ENCODE measurements at regions not wholly inside any gene's neighbourhood (a gene's known extent, or its start where the extent isn't known, plus 50 kb on each side); places are given as distances from the start of the nearest gene placed in this dataset.

DNA sequence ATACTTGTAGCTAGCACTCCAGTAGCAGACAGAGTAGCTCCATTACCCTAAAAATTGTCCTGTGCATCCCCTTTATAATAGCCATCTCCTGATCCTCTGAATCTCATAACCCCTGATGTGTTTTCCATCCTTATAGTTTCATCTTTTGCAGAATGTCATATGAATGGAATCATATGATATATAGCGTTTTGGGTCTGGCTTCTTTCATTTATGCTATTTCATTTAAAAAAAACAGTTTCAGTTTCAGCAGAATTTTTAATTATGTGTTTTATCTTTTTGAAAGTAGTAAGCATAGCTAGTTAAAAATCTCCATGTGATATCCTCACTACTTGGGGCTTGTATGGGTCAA lies 132.7 kb downstream of the KLF13 start (continued):
- TF ChIP-seq, protein P1, sequence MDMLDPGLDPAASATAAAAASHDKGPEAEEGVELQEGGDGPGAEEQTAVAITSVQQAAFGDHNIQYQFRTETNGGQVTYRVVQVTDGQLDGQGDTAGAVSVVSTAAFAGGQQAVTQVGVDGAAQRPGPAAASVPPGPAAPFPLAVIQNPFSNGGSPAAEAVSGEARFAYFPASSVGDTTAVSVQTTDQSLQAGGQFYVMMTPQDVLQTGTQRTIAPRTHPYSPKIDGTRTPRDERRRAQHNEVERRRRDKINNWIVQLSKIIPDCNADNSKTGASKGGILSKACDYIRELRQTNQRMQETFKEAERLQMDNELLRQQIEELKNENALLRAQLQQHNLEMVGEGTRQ (IDR thresholded peaks at IDR 0.05; ENCODE audit: borderline replicate concordance, low read depth, low read length), result no peak
- TF ChIP-seq WRNIP1 (IDR thresholded peaks at IDR 0.05; ENCODE audit: borderline replicate concordance, low read depth, low read length) (no peak), POLR2AphosphoS5 (IDR thresholded peaks at IDR 0.05; ENCODE audit: low read length) (no peak), CREM (IDR thresholded peaks at IDR 0.05; ENCODE audit: low read depth) (no peak), HDAC6 (IDR thresholded peaks at IDR 0.05; ENCODE audit: unreplicated experiment) (no peak), RBBP5 (conservative IDR thresholded peaks at IDR 0.05) (no peak), ASH2L (IDR thresholded peaks at IDR 0.05; ENCODE audit: borderline replicate concordance, low read depth) (no peak), ZBED1 (IDR thresholded peaks at IDR 0.05; ENCODE audit: borderline replicate concordance) (no peak), HDAC2 (IDR thresholded peaks at IDR 0.05) (no peak), NR2F1 (conservative IDR thresholded peaks at IDR 0.05) (no peak), MYB (IDR thresholded peaks at IDR 0.05; ENCODE audit: borderline replicate concordance, low read depth, low read length) (no peak), HDGF (IDR thresholded peaks at IDR 0.05) (no peak), BCL11A (IDR thresholded peaks at IDR 0.05; ENCODE audit: low read depth, low read length) (no peak), MYC (IDR thresholded peaks at IDR 0.05; ENCODE audit: insufficient read depth, insufficient read length, insufficient replicate concordance, low read length, severe bottlenecking) (no peak), MTA3 (IDR thresholded peaks at IDR 0.05; ENCODE audit: borderline replicate concordance, low read length) (0 out of 2 replicates have a peak, but pooled peaks have one; percentile 58), CREB1 (IDR thresholded peaks at IDR 0.05; ENCODE audit: low read depth) (no peak), NFXL1 (IDR thresholded peaks at IDR 0.05; ENCODE audit: borderline replicate concordance) (no peak), MXI1 (IDR thresholded peaks at IDR 0.05; ENCODE audit: low read depth, low read length) (no peak), BMI1 (IDR thresholded peaks at IDR 0.05; ENCODE audit: borderline replicate concordance) (0 out of 2 replicates have a peak, but pooled peaks have one; percentile 12), SMC3 (IDR thresholded peaks at IDR 0.05; ENCODE audit: borderline replicate concordance, low read length) (no peak)
- TF ChIP-seq, protein P2, sequence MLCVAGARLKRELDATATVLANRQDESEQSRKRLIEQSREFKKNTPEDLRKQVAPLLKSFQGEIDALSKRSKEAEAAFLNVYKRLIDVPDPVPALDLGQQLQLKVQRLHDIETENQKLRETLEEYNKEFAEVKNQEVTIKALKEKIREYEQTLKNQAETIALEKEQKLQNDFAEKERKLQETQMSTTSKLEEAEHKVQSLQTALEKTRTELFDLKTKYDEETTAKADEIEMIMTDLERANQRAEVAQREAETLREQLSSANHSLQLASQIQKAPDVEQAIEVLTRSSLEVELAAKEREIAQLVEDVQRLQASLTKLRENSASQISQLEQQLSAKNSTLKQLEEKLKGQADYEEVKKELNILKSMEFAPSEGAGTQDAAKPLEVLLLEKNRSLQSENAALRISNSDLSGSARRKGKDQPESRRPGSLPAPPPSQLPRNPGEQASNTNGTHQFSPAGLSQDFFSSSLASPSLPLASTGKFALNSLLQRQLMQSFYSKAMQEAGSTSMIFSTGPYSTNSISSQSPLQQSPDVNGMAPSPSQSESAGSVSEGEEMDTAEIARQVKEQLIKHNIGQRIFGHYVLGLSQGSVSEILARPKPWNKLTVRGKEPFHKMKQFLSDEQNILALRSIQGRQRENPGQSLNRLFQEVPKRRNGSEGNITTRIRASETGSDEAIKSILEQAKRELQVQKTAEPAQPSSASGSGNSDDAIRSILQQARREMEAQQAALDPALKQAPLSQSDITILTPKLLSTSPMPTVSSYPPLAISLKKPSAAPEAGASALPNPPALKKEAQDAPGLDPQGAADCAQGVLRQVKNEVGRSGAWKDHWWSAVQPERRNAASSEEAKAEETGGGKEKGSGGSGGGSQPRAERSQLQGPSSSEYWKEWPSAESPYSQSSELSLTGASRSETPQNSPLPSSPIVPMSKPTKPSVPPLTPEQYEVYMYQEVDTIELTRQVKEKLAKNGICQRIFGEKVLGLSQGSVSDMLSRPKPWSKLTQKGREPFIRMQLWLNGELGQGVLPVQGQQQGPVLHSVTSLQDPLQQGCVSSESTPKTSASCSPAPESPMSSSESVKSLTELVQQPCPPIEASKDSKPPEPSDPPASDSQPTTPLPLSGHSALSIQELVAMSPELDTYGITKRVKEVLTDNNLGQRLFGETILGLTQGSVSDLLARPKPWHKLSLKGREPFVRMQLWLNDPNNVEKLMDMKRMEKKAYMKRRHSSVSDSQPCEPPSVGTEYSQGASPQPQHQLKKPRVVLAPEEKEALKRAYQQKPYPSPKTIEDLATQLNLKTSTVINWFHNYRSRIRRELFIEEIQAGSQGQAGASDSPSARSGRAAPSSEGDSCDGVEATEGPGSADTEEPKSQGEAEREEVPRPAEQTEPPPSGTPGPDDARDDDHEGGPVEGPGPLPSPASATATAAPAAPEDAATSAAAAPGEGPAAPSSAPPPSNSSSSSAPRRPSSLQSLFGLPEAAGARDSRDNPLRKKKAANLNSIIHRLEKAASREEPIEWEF (IDR thresholded peaks at IDR 0.05; ENCODE audit: insufficient replicate concordance, low read depth, low read length), result no peak
- TF ChIP-seq, protein P3, sequence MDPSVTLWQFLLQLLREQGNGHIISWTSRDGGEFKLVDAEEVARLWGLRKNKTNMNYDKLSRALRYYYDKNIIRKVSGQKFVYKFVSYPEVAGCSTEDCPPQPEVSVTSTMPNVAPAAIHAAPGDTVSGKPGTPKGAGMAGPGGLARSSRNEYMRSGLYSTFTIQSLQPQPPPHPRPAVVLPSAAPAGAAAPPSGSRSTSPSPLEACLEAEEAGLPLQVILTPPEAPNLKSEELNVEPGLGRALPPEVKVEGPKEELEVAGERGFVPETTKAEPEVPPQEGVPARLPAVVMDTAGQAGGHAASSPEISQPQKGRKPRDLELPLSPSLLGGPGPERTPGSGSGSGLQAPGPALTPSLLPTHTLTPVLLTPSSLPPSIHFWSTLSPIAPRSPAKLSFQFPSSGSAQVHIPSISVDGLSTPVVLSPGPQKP (IDR thresholded peaks at IDR 0.05; ENCODE audit: low read depth, low read length), result no peak
- TF ChIP-seq, protein P4, sequence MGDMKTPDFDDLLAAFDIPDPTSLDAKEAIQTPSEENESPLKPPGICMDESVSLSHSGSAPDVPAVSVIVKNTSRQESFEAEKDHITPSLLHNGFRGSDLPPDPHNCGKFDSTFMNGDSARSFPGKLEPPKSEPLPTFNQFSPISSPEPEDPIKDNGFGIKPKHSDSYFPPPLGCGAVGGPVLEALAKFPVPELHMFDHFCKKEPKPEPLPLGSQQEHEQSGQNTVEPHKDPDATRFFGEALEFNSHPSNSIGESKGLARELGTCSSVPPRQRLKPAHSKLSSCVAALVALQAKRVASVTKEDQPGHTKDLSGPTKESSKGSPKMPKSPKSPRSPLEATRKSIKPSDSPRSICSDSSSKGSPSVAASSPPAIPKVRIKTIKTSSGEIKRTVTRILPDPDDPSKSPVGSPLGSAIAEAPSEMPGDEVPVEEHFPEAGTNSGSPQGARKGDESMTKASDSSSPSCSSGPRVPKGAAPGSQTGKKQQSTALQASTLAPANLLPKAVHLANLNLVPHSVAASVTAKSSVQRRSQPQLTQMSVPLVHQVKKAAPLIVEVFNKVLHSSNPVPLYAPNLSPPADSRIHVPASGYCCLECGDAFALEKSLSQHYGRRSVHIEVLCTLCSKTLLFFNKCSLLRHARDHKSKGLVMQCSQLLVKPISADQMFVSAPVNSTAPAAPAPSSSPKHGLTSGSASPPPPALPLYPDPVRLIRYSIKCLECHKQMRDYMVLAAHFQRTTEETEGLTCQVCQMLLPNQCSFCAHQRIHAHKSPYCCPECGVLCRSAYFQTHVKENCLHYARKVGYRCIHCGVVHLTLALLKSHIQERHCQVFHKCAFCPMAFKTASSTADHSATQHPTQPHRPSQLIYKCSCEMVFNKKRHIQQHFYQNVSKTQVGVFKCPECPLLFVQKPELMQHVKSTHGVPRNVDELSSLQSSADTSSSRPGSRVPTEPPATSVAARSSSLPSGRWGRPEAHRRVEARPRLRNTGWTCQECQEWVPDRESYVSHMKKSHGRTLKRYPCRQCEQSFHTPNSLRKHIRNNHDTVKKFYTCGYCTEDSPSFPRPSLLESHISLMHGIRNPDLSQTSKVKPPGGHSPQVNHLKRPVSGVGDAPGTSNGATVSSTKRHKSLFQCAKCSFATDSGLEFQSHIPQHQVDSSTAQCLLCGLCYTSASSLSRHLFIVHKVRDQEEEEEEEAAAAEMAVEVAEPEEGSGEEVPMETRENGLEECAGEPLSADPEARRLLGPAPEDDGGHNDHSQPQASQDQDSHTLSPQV (IDR thresholded peaks at IDR 0.05), result no peak

Data from GM12878 (cell line).